ENCODE measurements at regions not wholly inside any gene's neighbourhood (a gene's known extent, or its start where the extent isn't known, plus 50 kb on each side); places are given as distances from the start of the nearest gene placed in this dataset.
A peak's percentile ranks its signal among the peaks of the same experiment; 100 is the strongest.

- Mint-ChIP-seq H3K4me3 (peak overlapping the region; percentile 5), H3K4me1 (peaks cover 13% of the 10 kb centered on the region), H3K27ac (ENCODE audit: low read depth) (no peak overlapping the region), H3K36me3 (ENCODE audit: insufficient read depth) (no peaks in the 10 kb centered on the region), H3K9me3 (no peaks in the 10 kb centered on the region), H3K27me3 (peaks cover 25% of the 10 kb centered on the region)
- ATAC-seq (replicated peaks; ENCODE audit: extremely low read depth, poor library complexity, severe bottlenecking) (no peak), DNase-seq (ENCODE audit: low spot score in 2 of 2) (no peak)
These were observed 81.2 kb downstream of the C16orf95 start for GRCh38 chr16:87235810-87236515.

- Mint-ChIP-seq H3K36me3 (ENCODE audit: insufficient read depth) (no peaks in the 10 kb centered on the region), H3K4me1 (peaks cover 13% of the 10 kb centered on the region), H3K27ac (ENCODE audit: low read depth) (no peak overlapping the region), H3K9me3 (no peaks in the 10 kb centered on the region), H3K4me3 (peak overlapping the region; percentile 5), H3K27me3 (peaks cover 27% of the 10 kb centered on the region)
- no peak for DNase-seq (ENCODE audit: low spot score in 2 of 2)
- no peak for ATAC-seq (replicated peaks; ENCODE audit: extremely low read depth, poor library complexity, severe bottlenecking)
These were observed 80.6 kb downstream of the C16orf95 start for GRCh38 chr16:87236516-87237115.

- H3K36me3 Mint-ChIP-seq (ENCODE audit: insufficient read depth), result peaks cover 2% of the 10 kb centered on the region
- no peak overlapping the region for H3K4me3 Mint-ChIP-seq
- no peak for ATAC-seq (replicated peaks; ENCODE audit: extremely low read depth, poor library complexity, severe bottlenecking)
- no peak for DNase-seq (ENCODE audit: low spot score in 2 of 2)
- no peaks in the 10 kb centered on the region for H3K9me3 Mint-ChIP-seq
- H3K27ac Mint-ChIP-seq (ENCODE audit: low read depth), result no peak overlapping the region
- H3K4me1 Mint-ChIP-seq, result peaks cover 13% of the 10 kb centered on the region
- H3K27me3 Mint-ChIP-seq, result peaks cover 27% of the 10 kb centered on the region
These were observed 78.9 kb downstream of the C16orf95 start for GRCh38 chr16:87238361-87238715.

GRCh38 chr16:87239545-87239944, 77.6 kb downstream of the C16orf95 start:
- peaks cover 2% of the 10 kb centered on the region for H3K36me3 Mint-ChIP-seq (ENCODE audit: insufficient read depth)
- H3K4me3 Mint-ChIP-seq, result no peak overlapping the region
- ATAC-seq (replicated peaks; ENCODE audit: extremely low read depth, poor library complexity, severe bottlenecking), result no peak
- H3K27ac Mint-ChIP-seq (ENCODE audit: low read depth), result no peak overlapping the region
- DNase-seq (ENCODE audit: low spot score in 2 of 2), result no peak
- peaks cover 28% of the 10 kb centered on the region for H3K27me3 Mint-ChIP-seq
- no peaks in the 10 kb centered on the region for H3K9me3 Mint-ChIP-seq
- peaks cover 13% of the 10 kb centered on the region for H3K4me1 Mint-ChIP-seq

- Mint-ChIP-seq H3K27ac (ENCODE audit: low read depth) (no peak overlapping the region), H3K27me3 (peaks cover 33% of the 10 kb centered on the region), H3K4me3 (no peak overlapping the region), H3K4me1 (peaks cover 12% of the 10 kb centered on the region), H3K9me3 (no peaks in the 10 kb centered on the region), H3K36me3 (ENCODE audit: insufficient read depth) (peaks cover 2% of the 10 kb centered on the region)
- ATAC-seq (replicated peaks; ENCODE audit: extremely low read depth, poor library complexity, severe bottlenecking) (no peak), DNase-seq (ENCODE audit: low spot score in 2 of 2) (no peak)
These were observed 76.7 kb downstream of the C16orf95 start for GRCh38 chr16:87240211-87241136.

- Mint-ChIP-seq H3K9me3 (no peaks in the 10 kb centered on the region), H3K27me3 (peaks cover 25% of the 10 kb centered on the region), H3K4me3 (no peak overlapping the region), H3K4me1 (peaks cover 4% of the 10 kb centered on the region), H3K27ac (ENCODE audit: low read depth) (no peak overlapping the region), H3K36me3 (ENCODE audit: insufficient read depth) (peaks cover 2% of the 10 kb centered on the region)
- DNase-seq (ENCODE audit: low spot score in 2 of 2), result no peak
- ATAC-seq (replicated peaks; ENCODE audit: extremely low read depth, poor library complexity, severe bottlenecking), result no peak
These were observed 75.9 kb downstream of the C16orf95 start for GRCh38 chr16:87241137-87241771.

GRCh38 chr16:87243478-87243877, 73.7 kb downstream of the C16orf95 start:
- peaks cover 33% of the 10 kb centered on the region for H3K27me3 Mint-ChIP-seq
- no peaks in the 10 kb centered on the region for H3K9me3 Mint-ChIP-seq
- no peak overlapping the region for H3K4me3 Mint-ChIP-seq
- DNase-seq (ENCODE audit: low spot score in 2 of 2), result no peak
- no peaks in the 10 kb centered on the region for H3K4me1 Mint-ChIP-seq
- H3K36me3 Mint-ChIP-seq (ENCODE audit: insufficient read depth), result peaks cover 2% of the 10 kb centered on the region
- H3K27ac Mint-ChIP-seq (ENCODE audit: low read depth), result no peak overlapping the region
- ATAC-seq (replicated peaks; ENCODE audit: extremely low read depth, poor library complexity, severe bottlenecking), result no peak

- H3K4me3 Mint-ChIP-seq, result no peak overlapping the region
- H3K27me3 Mint-ChIP-seq, result peaks cover 33% of the 10 kb centered on the region
- no peak for DNase-seq (ENCODE audit: low spot score in 2 of 2)
- no peaks in the 10 kb centered on the region for H3K9me3 Mint-ChIP-seq
- ATAC-seq (replicated peaks; ENCODE audit: extremely low read depth, poor library complexity, severe bottlenecking), result no peak
- peaks cover 2% of the 10 kb centered on the region for H3K36me3 Mint-ChIP-seq (ENCODE audit: insufficient read depth)
- H3K27ac Mint-ChIP-seq (ENCODE audit: low read depth), result no peak overlapping the region
- no peaks in the 10 kb centered on the region for H3K4me1 Mint-ChIP-seq
These were observed 72.5 kb downstream of the C16orf95 start for GRCh38 chr16:87244636-87245197.

- ATAC-seq (replicated peaks; ENCODE audit: extremely low read depth, poor library complexity, severe bottlenecking), result no peak
These were observed 71.7 kb downstream of the C16orf95 start for GRCh38 chr16:87245511-87245910.

GRCh38 chr16:87246269-87247065, 70.7 kb downstream of the C16orf95 start:
- DNase-seq (ENCODE audit: low spot score in 2 of 2) (no peak), ATAC-seq (replicated peaks; ENCODE audit: extremely low read depth, poor library complexity, severe bottlenecking) (no peak)
- Mint-ChIP-seq H3K9me3 (no peaks in the 10 kb centered on the region), H3K27ac (ENCODE audit: low read depth) (no peak overlapping the region), H3K27me3 (peaks cover 21% of the 10 kb centered on the region), H3K36me3 (ENCODE audit: insufficient read depth) (peaks cover 2% of the 10 kb centered on the region), H3K4me3 (no peak overlapping the region), H3K4me1 (no peaks in the 10 kb centered on the region)

More at GRCh38 chr16:87245511-87245910, 71.7 kb downstream of the C16orf95 start:
- no peak for DNase-seq (ENCODE audit: low spot score in 2 of 2)
- H3K27me3 Mint-ChIP-seq, result peaks cover 28% of the 10 kb centered on the region
- no peaks in the 10 kb centered on the region for H3K4me1 Mint-ChIP-seq
- H3K36me3 Mint-ChIP-seq (ENCODE audit: insufficient read depth), result peaks cover 2% of the 10 kb centered on the region
- no peak overlapping the region for H3K4me3 Mint-ChIP-seq
- H3K27ac Mint-ChIP-seq (ENCODE audit: low read depth), result no peak overlapping the region
- no peaks in the 10 kb centered on the region for H3K9me3 Mint-ChIP-seq

- Mint-ChIP-seq H3K27ac (ENCODE audit: low read depth) (no peak overlapping the region), H3K4me1 (no peaks in the 10 kb centered on the region), H3K27me3 (peaks cover 21% of the 10 kb centered on the region), H3K4me3 (no peak overlapping the region), H3K36me3 (ENCODE audit: insufficient read depth) (no peaks in the 10 kb centered on the region), H3K9me3 (no peaks in the 10 kb centered on the region)
- DNase-seq (ENCODE audit: low spot score in 2 of 2) (no peak), ATAC-seq (replicated peaks; ENCODE audit: extremely low read depth, poor library complexity, severe bottlenecking) (no peak)
These were observed 68.5 kb downstream of the C16orf95 start for GRCh38 chr16:87248714-87249113.
